A549 (cell line): ENCODE measurements at regions not wholly inside any gene's neighbourhood (a gene's known extent, or its start where the extent isn't known, plus 50 kb on each side); places are given as distances from the start of the nearest gene placed in this dataset.
"Not testable (repeated sequence)": the region's sequence is repeated elsewhere in the genome, so short reads cannot be mapped to it uniquely, and the experiment has no call there.

Experiments used
- ATAC-seq, 2 experiments: fragments of 200-7000 bp in 1 of 2; fragments of >200 bp in 1 of 2; cut with Nextera tagmentation in 1 of 2; cut with Tn5 transposase in 1 of 2; 3 replicates each; pipeline versions ENCODE4 v1.8.0 to v1.9.1; 2018 to 2020; ENCODE audit warnings: mild to moderate bottlenecking in 1 of 2, moderate library complexity in 1 of 2
- CTCF ChIA-PET: fragments of 300-600 bp; sonication (Branson Sonifier 250); formaldehyde crosslinking; extraction: SDS; loops from one replicate; lab custom pipeline; 2021; ENCODE audit warnings: antibody characterized with exemption, inconsistent platforms; lab: Yijun Ruan, JAX
- POLR2A ChIA-PET: fragments of 350-600 bp; formaldehyde crosslinking; extraction: SDS; loops from one replicate; lab custom pipeline; 2021; ENCODE audit warnings: antibody characterized with exemption, inconsistent platforms; lab: Yijun Ruan, JAX
- DNase-seq, 2 experiments: peaks; one replicate each; pipeline versions ENCODE4 v3.0.0 to v3.0.0-alpha.2; 2011 to 2016; ENCODE audit warnings: low read depth in 1 of 2, low spot score in 1 of 2
- FAIRE-seq: peaks from 2 replicates; lab custom pipeline; 2011; peaks lifted over from hg19 to GRCh38; lab: Jason Lieb, UNC
- H3K27ac ChIP-seq, 2 experiments: fragments of >200 bp; sonication (Bioruptor Twin); formaldehyde crosslinking; 3 replicates each; pipeline ENCODE4 v1.5.1; 2016 to 2017
- H3K4me1 ChIP-seq: fragments of >200 bp; sonication (Bioruptor Twin); formaldehyde crosslinking; 3 replicates; pipeline ENCODE4 v1.6.1; 2016
- H3K4me2 ChIP-seq: fragments of >200 bp; sonication (Bioruptor Twin); formaldehyde crosslinking; 3 replicates; pipeline ENCODE4 v1.6.1; 2016
- H3K4me3 ChIP-seq: fragments of >200 bp; sonication (Bioruptor Twin); formaldehyde crosslinking; 3 replicates; pipeline ENCODE4 v1.5.1; 2016
- H3K9me3 ChIP-seq: fragments of >200 bp; sonication (Bioruptor Twin); formaldehyde crosslinking; 3 replicates; pipeline ENCODE4 v1.6.1; 2016
- CBX2 ChIP-seq: fragments of 200-600 bp; sonication (generic); IDR thresholded peaks from 2 replicates; pipeline ENCODE4 v1.6.1; 2016; ENCODE audit warnings: low read depth, mild to moderate bottlenecking, borderline replicate concordance
- CHD4 ChIP-seq: fragments of 200-600 bp; sonication (generic); IDR thresholded peaks from 2 replicates; pipeline ENCODE4 v1.6.1; 2016; ENCODE audit warnings: antibody characterized with exemption, mild to moderate bottlenecking, borderline replicate concordance
- EHF ChIP-seq: fragments of 250-450 bp; sonication (Bioruptor Pico); IDR thresholded peaks from 2 replicates; pipeline ENCODE4 v1.5.0; 2020; ENCODE audit warnings: mild to moderate bottlenecking
- EHMT2 ChIP-seq: fragments of 200-600 bp; sonication (generic); IDR thresholded peaks from 2 replicates; pipeline ENCODE4 v1.6.1; 2016; ENCODE audit warnings: antibody characterized with exemption, low read depth, mild to moderate bottlenecking, moderate library complexity
- EP300 ChIP-seq, 2 experiments: fragments of >200 bp; sonication (Bioruptor Twin); formaldehyde crosslinking; IDR thresholded peaks; 2 replicates in 1 of 2; 3 replicates in 1 of 2; pipeline ENCODE4 v1.6.1; 2016 to 2017
- FOXS1 ChIP-seq: fragments of 250-450 bp; sonication (Bioruptor Pico); IDR thresholded peaks from 2 replicates; pipeline ENCODE4 v1.5.0; 2020; ENCODE audit warnings: mild to moderate bottlenecking, moderate library complexity
- HDAC2 ChIP-seq: fragments of 200-600 bp; sonication (generic); IDR thresholded peaks from 2 replicates; pipeline ENCODE4 v1.6.1; 2016
- KDM1A ChIP-seq: fragments of 200-600 bp; sonication (generic); IDR thresholded peaks from 2 replicates; pipeline ENCODE4 v1.6.1; 2016; ENCODE audit warnings: low read depth, mild to moderate bottlenecking
- NFE2L2 ChIP-seq: fragments of 150-350 bp; conservative IDR thresholded peaks from 2 replicates; pipeline ENCODE4 v1.6.1; 2014; ENCODE audit warnings: low read length
- NPAS2 ChIP-seq: fragments of 250-450 bp; sonication (Bioruptor Pico); IDR thresholded peaks from 2 replicates; pipeline ENCODE4 v1.8.0; 2022; ENCODE audit warnings: mild to moderate bottlenecking, moderate library complexity, borderline replicate concordance
- RAD21 ChIP-seq, 2 experiments: fragments of >200 bp in 1 of 2; sonication (Bioruptor Twin) in 1 of 2; formaldehyde crosslinking in 1 of 2; IDR thresholded peaks in 1 of 2; conservative IDR thresholded peaks in 1 of 2; 2 replicates in 1 of 2; 3 replicates in 1 of 2; pipeline ENCODE4 v1.6.1; 2012 to 2018; ENCODE audit warnings: inconsistent platforms in 1 of 2
- RARB ChIP-seq: fragments of 250-450 bp; sonication (Bioruptor Pico); IDR thresholded peaks from 2 replicates; pipeline ENCODE4 v1.8.0; 2021; ENCODE audit warnings: mild to moderate bottlenecking, moderate library complexity
- SREBF2 ChIP-seq: fragments of 450-650 bp; IDR thresholded peaks from 2 replicates; pipeline ENCODE4 v1.6.1; 2014; ENCODE audit warnings: mild to moderate bottlenecking, moderate library complexity
- TFCP2L1 ChIP-seq: fragments of 250-450 bp; sonication (Bioruptor Pico); IDR thresholded peaks from 2 replicates; pipeline ENCODE4 v1.5.0; 2021; ENCODE audit warnings: mild to moderate bottlenecking
- TP53 ChIP-seq: fragments of 250-450 bp; sonication (Bioruptor Pico); IDR thresholded peaks from 2 replicates; pipeline ENCODE4 v1.5.0; 2021; ENCODE audit warnings: mild to moderate bottlenecking, moderate library complexity
- ZC3H11A ChIP-seq: fragments of 450-650 bp; IDR thresholded peaks from 2 replicates; pipeline ENCODE4 v1.6.1; 2014; ENCODE audit warnings: antibody characterized with exemption, mild to moderate bottlenecking
- WGBS: methylation state at CpG from one replicate; pipeline ENCODE4 v1.1.6; 2017; ENCODE audit errors: missing lambda C conversion rate; 5-methylcytosine and 5-hydroxymethylcytosine counted together
- TF ChIP-seq, protein P1 (sequence below): fragments of 250-450 bp; sonication (Bioruptor Pico); IDR thresholded peaks from 2 replicates; pipeline ENCODE4 v1.5.0; 2020; ENCODE audit warnings: low read depth, mild to moderate bottlenecking, moderate library complexity
- TF ChIP-seq, protein P2 (sequence below): fragments of >200 bp; sonication (Bioruptor Twin); formaldehyde crosslinking; IDR thresholded peaks from 3 replicates; pipeline ENCODE4 v1.6.1; 2016
- TF ChIP-seq, protein P3 (sequence below): IDR thresholded peaks from 2 replicates; pipeline ENCODE4 v1.6.1; 2012

DNA sequence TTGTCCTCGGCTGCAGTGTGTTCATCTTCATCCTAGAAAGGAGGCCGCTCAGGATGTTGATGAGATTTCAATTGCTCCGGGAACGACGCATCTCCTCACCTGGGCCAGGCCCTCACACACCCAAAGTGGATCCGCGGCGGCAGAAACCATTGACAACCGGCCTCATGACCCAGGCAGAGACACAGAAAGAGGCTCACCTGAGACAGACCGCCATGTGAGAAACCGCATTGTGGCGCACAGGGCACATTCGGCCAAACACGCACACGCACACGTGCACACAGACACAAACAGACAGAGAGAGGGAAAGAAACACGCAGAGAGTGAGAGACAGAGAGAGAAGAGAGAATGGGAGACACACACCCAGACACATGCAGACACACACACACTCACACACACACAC, 3879.3 kb downstream of the SRGAP2C start:
- H3K27ac ChIP-seq, DNase-seq, POLR2A ChIA-PET, H3K4me2 ChIP-seq, H3K9me3 ChIP-seq, ATAC-seq, H3K4me3 ChIP-seq, H3K4me1 ChIP-seq, FAIRE-seq, CTCF ChIA-PET: not testable (repeated sequence)
- WGBS = 40% methylated on average over 2 of the region's 17 CpGs

DNA sequence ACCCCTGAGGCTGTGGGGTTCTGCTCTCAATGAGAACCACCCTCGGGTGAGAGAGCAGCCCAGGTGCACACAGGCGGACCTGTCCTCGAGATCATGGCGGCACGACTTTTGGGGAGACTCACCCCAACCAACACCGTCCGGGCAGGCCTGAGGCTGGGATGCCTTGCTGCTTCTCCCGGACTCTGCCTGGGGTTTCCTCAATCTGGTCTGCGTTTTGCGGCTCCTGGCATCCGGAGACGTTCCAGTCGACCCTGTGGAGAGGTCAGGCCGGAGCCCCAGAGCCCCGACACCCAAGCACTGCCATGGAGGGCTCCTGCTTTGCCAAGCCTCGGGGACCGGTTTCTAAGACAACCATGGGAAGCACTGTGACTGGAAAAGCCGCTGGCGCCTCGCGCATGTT, 3879.7 kb downstream of the SRGAP2C start:
- DNase-seq = no peak
- 64% methylated on average over 10 of the region's 21 CpGs for WGBS
- H3K27ac ChIP-seq = no peak overlapping the region
- no peak for FAIRE-seq
- no peak for ATAC-seq
- no peaks in the 10 kb centered on the region for H3K4me1 ChIP-seq
- no peak overlapping the region for H3K4me3 ChIP-seq
- H3K9me3 ChIP-seq = no peaks in the 10 kb centered on the region
- TF ChIP-seq, protein P1, sequence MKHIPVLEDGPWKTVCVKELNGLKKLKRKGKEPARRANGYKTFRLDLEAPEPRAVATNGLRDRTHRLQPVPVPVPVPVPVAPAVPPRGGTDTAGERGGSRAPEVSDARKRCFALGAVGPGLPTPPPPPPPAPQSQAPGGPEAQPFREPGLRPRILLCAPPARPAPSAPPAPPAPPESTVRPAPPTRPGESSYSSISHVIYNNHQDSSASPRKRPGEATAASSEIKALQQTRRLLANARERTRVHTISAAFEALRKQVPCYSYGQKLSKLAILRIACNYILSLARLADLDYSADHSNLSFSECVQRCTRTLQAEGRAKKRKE (CRISPR knock-in tag) = no peak
- TF ChIP-seq RAD21 (conservative IDR thresholded peaks at IDR 0.05 in 1 of 2, IDR thresholded peaks at IDR 0.05 in 1 of 2) (no peak), NFE2L2 (no peak), CBX2 (no peak), TFCP2L1 (no peak), RARB (no peak), CHD4 (no peak), EP300 (IDR thresholded peaks at IDR 0.05) (no peak), FOXS1 (CRISPR knock-in tag) (no peak), NPAS2 (CRISPR knock-in tag) (no peak), EHF (CRISPR knock-in tag) (no peak), TP53 (CRISPR knock-in tag) (no peak), KDM1A (no peak), HDAC2 (no peak), SREBF2 (no peak)
- TF ChIP-seq, protein P2, sequence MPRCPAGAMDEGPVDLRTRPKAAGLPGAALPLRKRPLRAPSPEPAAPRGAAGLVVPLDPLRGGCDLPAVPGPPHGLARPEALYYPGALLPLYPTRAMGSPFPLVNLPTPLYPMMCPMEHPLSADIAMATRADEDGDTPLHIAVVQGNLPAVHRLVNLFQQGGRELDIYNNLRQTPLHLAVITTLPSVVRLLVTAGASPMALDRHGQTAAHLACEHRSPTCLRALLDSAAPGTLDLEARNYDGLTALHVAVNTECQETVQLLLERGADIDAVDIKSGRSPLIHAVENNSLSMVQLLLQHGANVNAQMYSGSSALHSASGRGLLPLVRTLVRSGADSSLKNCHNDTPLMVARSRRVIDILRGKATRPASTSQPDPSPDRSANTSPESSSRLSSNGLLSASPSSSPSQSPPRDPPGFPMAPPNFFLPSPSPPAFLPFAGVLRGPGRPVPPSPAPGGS = no peak
- TF ChIP-seq, protein P3, sequence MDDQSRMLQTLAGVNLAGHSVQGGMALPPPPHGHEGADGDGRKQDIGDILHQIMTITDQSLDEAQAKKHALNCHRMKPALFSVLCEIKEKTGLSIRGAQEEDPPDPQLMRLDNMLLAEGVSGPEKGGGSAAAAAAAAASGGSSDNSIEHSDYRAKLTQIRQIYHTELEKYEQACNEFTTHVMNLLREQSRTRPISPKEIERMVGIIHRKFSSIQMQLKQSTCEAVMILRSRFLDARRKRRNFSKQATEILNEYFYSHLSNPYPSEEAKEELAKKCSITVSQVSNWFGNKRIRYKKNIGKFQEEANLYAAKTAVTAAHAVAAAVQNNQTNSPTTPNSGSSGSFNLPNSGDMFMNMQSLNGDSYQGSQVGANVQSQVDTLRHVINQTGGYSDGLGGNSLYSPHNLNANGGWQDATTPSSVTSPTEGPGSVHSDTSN = no peak
- CTCF ChIA-PET = no interaction called here
- POLR2A ChIA-PET = no interaction called here
- no peak overlapping the region for H3K4me2 ChIP-seq

DNA sequence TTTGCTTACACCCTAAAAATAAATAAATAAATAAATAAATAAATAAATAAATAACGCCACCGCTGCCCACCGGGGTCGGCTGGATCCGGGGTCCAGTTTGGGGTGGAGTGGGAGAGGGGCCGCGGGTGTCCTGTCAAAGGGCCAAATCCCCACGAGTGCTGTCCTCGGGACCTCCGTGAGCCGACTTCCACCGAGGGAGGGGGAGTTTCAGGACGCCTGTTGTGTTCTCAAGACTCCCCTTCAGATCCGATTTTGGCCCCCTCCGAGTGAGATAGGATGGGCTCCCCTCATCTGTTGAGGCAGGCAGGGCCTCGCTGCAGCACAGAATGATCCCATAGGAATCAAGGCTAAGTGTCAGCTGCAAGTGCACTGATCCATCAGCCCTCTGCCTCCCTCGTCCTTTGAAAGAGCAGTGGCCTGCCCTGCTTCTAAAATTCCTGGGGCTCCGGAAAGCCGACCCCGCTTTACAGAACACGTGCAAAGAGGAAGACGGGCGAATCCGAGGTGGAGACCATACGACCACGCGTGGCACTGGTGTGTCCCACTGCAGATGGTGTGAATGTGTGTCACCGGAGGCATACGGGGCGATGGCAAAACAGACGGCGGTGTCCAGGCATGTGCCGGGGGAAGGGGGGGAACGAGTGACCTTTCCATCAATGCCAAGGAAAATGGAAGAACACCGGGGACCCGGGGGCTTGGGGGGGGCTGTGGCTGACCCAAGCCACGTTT, 3880.5 kb downstream of the SRGAP2C start:
- POLR2A ChIA-PET = no interaction called here
- DNase-seq (no peak), ATAC-seq (no peak), FAIRE-seq (no peak)
- 47% methylated on average over 15 of the region's 37 CpGs for WGBS
- Histone ChIP-seq H3K9me3 (no peaks in the 10 kb centered on the region), H3K4me1 (no peaks in the 10 kb centered on the region), H3K4me3 (no peak overlapping the region), H3K4me2 (no peak overlapping the region), H3K27ac (no peak overlapping the region)
- CTCF ChIA-PET = no interaction called here
- TF ChIP-seq EHMT2 = no peak
- peak; percentile 31; the same call in 1 of the 2 replicates for TF ChIP-seq ZC3H11A
